Cardiac muscle cell (in vitro differentiated cells and primary cell): ENCODE measurements at regions not wholly inside any gene's neighbourhood (a gene's known extent, or its start where the extent isn't known, plus 50 kb on each side); places are given as distances from the start of the nearest gene placed in this dataset.

Experiments
- DNase-seq, 2 donors: peaks; one replicate each; pipeline versions ENCODE4 v3.0.0 to v3.0.0-alpha.2; 2010 to 2017; ENCODE audit warnings: low read depth in 1 of 2, low spot score in 1 of 2
- H3K27ac ChIP-seq: fragments of 200-600 bp; sonication (generic); 2 replicates; pipeline ENCODE4 v1.5.1; 2016
- H3K27me3 ChIP-seq: fragments of 200-600 bp; sonication (generic); 2 replicates; pipeline ENCODE4 v1.6.0; 2016; ENCODE audit warnings: control low read depth
- H3K36me3 ChIP-seq: fragments of 200-600 bp; sonication (generic); 2 replicates; pipeline ENCODE4 v1.5.1; 2016; ENCODE audit warnings: control low read depth
- H3K4me1 ChIP-seq: fragments of 200-600 bp; sonication (generic); 2 replicates; pipeline ENCODE4 v1.8.1; 2017; ENCODE audit warnings: low read depth, mild to moderate bottlenecking, mixed run types
- H3K4me3 ChIP-seq: fragments of 200-600 bp; sonication (generic); 2 replicates; pipeline ENCODE4 v1.5.1; 2016; ENCODE audit warnings: mild to moderate bottlenecking
- H3K9me3 ChIP-seq: fragments of 200-600 bp; sonication (generic); 2 replicates; pipeline ENCODE4 v1.5.1; 2017; ENCODE audit warnings: low read depth, mild to moderate bottlenecking, control low read depth
- TF ChIP-seq, protein P1 (sequence below): IDR thresholded peaks from 2 replicates; pipeline ENCODE4 v1.5.1; 2012; ENCODE audit warnings: low read depth, mild to moderate bottlenecking, low read length

DNA sequence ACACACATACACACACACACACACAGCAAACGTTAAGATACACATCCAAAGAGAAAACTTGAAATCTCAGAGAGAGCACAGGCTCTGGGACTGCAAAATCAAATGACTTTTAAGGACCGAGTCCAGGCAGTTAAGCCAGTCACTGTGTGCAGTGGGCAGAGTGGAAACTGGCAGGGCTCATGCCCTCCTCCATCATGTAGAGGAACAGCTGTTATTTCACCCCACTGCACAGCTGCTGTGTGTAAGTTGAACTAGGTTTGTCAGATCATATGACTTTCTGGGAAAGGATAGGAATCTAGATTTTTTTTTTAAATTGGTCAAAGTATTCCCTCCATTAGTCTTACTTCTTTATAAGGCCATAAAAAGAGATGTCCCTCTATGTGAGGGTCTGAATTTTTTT is 1002.1 kb downstream of the UQCRFS1 start:
- Histone ChIP-seq H3K9me3 (no peaks in the 10 kb centered on the region), H3K27ac (no peak overlapping the region), H3K27me3 (peaks cover 10% of the 10 kb centered on the region), H3K4me1 (peaks cover 6% of the 10 kb centered on the region), H3K36me3 (no peaks in the 10 kb centered on the region), H3K4me3 (no peak overlapping the region)
- TF ChIP-seq, protein P1, sequence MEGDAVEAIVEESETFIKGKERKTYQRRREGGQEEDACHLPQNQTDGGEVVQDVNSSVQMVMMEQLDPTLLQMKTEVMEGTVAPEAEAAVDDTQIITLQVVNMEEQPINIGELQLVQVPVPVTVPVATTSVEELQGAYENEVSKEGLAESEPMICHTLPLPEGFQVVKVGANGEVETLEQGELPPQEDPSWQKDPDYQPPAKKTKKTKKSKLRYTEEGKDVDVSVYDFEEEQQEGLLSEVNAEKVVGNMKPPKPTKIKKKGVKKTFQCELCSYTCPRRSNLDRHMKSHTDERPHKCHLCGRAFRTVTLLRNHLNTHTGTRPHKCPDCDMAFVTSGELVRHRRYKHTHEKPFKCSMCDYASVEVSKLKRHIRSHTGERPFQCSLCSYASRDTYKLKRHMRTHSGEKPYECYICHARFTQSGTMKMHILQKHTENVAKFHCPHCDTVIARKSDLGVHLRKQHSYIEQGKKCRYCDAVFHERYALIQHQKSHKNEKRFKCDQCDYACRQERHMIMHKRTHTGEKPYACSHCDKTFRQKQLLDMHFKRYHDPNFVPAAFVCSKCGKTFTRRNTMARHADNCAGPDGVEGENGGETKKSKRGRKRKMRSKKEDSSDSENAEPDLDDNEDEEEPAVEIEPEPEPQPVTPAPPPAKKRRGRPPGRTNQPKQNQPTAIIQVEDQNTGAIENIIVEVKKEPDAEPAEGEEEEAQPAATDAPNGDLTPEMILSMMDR = no peak
- no peak for DNase-seq

DNA sequence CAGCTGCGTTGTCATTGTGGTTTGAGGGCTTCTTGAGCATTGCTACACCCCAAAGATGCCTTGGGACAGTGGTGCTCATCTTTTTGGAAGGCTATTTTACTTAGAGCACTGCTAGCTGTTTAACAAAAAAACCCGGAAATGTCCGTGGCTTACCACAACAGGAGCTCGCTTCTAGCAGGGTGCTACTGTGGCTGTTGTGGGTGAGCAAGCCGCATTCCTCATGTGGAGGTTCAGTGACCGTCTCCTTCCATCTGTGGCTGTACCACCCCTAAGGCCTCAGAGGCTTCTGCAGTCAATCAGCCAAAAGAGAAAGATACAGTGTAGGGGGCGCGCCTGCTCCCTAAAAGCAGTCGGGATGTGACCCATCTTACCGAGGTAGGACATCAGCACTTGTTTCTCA is 1004.2 kb downstream of the UQCRFS1 start:
- no peak overlapping the region for H3K4me3 ChIP-seq
- no peaks in the 10 kb centered on the region for H3K4me1 ChIP-seq
- no peak for DNase-seq
- H3K27ac ChIP-seq = no peak overlapping the region
- H3K9me3 ChIP-seq = no peaks in the 10 kb centered on the region
- TF ChIP-seq, protein P1 = no peak
- no peaks in the 10 kb centered on the region for H3K36me3 ChIP-seq
- peaks cover 10% of the 10 kb centered on the region for H3K27me3 ChIP-seq

DNA sequence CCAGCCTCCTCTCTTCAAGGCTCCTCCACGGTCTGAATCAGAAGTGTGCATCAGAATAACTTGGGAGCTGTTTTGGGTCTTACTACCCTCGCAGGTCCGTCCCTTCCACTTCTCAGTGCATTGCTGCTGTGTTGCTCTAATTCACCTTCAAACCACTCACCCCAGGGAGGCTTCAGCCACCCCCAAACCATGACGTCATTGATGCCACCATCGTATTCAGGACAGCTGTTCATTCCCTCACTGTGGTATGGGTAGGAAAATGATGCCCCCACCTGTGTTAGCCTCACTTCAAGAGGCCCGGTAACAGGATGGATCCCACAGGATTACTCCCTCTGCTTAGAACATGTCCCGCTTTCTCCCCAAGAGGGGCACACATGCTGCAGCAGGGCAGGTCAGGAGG is 1005.7 kb downstream of the UQCRFS1 start:
- no peak for DNase-seq
- Histone ChIP-seq H3K27ac (no peak overlapping the region), H3K36me3 (no peaks in the 10 kb centered on the region), H3K27me3 (peaks cover 10% of the 10 kb centered on the region), H3K9me3 (no peaks in the 10 kb centered on the region), H3K4me1 (no peaks in the 10 kb centered on the region), H3K4me3 (no peak overlapping the region)
- TF ChIP-seq, protein P1 = no peak

DNA sequence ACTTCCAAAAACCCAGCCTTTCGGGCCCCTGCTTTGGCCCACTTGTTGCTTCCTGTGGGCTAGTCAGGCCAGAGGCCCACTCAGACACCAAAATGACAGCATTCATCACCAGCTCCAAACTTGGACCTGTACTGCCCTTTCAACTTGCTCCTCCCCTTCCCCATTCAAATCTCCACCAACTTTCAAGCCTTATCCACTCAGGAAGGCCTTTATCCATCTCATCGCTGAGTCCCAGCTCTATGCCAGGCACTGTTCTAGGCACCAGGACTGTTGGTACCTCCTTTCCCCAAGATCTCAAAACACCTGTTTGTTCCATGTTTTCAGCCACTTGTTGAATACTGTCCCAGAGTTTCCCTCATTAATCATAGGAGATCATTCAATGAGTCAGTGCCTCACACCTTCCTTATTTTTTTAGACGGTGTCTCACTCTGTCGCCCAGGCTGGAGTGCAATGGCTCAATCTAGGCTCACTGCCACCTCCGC is 1011.4 kb downstream of the UQCRFS1 start:
- Histone ChIP-seq H3K27me3 (no peaks in the 10 kb centered on the region), H3K4me3 (no peak overlapping the region), H3K27ac (no peak overlapping the region), H3K36me3 (no peaks in the 10 kb centered on the region), H3K4me1 (no peaks in the 10 kb centered on the region), H3K9me3 (no peaks in the 10 kb centered on the region)
- DNase-seq = no peak
- TF ChIP-seq, protein P1 = no peak

DNA sequence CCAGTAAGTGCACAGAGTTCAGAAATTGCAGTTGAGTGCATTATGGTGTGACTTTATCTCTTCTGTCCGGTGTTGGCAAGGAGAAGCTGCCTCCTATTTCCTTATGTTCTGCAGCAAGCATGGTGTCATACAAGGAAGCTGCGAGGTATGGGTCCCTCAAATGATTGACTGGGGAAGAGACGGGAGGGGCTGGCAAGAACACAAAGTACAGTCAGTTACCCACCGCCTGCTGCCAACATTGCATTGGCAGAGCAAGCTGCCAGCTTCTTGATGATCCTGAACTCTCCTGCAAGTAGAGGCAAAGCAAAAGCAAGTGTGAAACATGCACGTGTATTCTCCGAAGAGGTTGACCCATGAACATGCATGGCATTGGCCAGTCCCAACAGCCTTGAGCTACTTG is 1013.6 kb downstream of the UQCRFS1 start:
- peaks cover 7% of the 10 kb centered on the region for H3K4me1 ChIP-seq
- H3K9me3 ChIP-seq = no peaks in the 10 kb centered on the region
- H3K27me3 ChIP-seq = no peaks in the 10 kb centered on the region
- no peak overlapping the region for H3K4me3 ChIP-seq
- TF ChIP-seq, protein P1 = no peak
- no peaks in the 10 kb centered on the region for H3K36me3 ChIP-seq
- no peak overlapping the region for H3K27ac ChIP-seq
- DNase-seq = no peak

DNA sequence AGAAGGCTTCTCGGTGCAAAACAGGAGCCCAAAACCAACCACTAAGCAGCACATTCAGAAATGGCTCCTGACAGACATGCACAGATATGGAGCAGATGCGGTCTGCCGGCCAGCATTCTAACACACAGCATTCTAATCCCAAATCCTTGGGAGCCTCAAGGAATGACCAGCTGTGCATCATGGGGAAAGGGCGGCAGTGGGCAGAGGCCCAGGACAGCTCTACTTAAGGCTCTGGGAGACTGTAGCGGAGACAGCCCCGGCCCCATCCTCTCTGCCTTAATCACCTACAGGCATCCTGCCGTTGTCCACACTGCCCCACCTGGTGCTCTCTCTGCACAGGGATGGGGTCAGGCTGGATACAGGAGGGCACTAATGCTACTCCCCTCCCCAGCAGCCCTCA is 1016.0 kb downstream of the UQCRFS1 start:
- no peak overlapping the region for H3K4me3 ChIP-seq
- DNase-seq = no peak
- peaks cover 7% of the 10 kb centered on the region for H3K4me1 ChIP-seq
- no peaks in the 10 kb centered on the region for H3K9me3 ChIP-seq
- TF ChIP-seq, protein P1 = no peak
- H3K27ac ChIP-seq = no peak overlapping the region
- H3K27me3 ChIP-seq = no peaks in the 10 kb centered on the region
- H3K36me3 ChIP-seq = no peaks in the 10 kb centered on the region
